HG03060 (cell line): ENCODE measurements at regions not wholly inside any gene's neighbourhood (a gene's known extent, or its start where the extent isn't known, plus 50 kb on each side); places are given as distances from the start of the nearest gene placed in this dataset.
A peak's percentile ranks its signal among the peaks of the same experiment; 100 is the strongest.
"Not testable (repeated sequence)": the region's sequence is repeated elsewhere in the genome, so short reads cannot be mapped to it uniquely, and the experiment has no call there.

Experiments
- ATAC-seq: cut with Tn5 transposase; IDR thresholded peaks from one replicate; pipeline ENCODE4 v1.9.1; 2021; ENCODE audit warnings: low read depth, moderate number of reproducible peaks; ENCODE audit not compliant: unreplicated experiment

DNA sequence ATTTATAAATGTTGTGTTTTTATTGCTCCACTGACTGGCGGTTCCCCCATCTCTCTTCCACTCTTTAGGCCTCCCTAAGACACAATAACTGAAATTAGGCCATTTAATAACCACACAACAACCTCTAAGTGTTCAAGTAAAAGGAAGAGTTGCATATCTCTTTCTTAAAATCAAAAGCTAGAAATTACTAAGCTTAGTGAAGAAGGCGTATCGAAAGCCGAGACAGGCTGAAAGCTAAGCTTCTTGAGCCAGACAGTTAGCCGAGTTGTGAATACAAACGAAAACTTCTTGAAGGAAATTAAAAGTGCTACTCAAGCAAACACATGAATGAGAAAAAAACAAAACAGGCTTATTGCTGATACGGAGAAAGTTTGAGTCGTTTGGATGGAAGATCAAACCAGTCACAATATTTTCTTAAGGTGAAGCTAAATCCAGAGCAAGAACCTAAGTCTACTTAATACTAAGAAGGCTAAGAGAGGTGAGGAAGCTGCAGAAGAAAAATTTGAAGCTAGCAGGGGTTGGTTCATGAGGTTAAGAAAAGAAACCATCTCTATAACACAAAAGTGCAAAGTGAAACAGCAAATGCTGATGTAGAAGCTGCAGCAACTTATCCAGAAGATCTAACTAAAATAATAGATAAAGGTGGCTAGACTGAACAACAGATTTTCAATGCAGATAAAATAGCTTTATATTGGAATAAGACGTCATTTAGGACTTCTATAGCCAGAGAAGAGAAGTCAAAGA is 194.0 kb upstream of the TTC29 start:
- ATAC-seq = no peak

DNA sequence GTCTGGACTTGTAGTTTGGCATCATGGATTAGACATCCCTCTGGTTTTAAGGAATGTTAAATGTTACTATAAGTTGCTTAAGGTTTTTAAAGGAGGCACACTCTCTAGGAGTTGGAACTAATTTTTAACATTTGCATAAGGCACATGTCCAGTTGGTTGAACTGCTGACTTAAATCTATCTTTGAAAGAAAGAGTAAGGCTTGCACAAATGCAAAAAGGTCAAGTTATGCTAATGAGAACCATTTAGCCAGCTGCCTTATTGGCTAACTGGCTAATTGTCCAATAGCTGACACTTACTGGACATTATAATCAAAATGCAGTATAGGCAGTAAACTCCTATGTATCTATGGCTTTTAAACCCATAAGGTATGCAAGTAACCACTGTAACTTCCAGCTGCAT is 206.1 kb upstream of the TTC29 start:
- ATAC-seq = no peak

DNA sequence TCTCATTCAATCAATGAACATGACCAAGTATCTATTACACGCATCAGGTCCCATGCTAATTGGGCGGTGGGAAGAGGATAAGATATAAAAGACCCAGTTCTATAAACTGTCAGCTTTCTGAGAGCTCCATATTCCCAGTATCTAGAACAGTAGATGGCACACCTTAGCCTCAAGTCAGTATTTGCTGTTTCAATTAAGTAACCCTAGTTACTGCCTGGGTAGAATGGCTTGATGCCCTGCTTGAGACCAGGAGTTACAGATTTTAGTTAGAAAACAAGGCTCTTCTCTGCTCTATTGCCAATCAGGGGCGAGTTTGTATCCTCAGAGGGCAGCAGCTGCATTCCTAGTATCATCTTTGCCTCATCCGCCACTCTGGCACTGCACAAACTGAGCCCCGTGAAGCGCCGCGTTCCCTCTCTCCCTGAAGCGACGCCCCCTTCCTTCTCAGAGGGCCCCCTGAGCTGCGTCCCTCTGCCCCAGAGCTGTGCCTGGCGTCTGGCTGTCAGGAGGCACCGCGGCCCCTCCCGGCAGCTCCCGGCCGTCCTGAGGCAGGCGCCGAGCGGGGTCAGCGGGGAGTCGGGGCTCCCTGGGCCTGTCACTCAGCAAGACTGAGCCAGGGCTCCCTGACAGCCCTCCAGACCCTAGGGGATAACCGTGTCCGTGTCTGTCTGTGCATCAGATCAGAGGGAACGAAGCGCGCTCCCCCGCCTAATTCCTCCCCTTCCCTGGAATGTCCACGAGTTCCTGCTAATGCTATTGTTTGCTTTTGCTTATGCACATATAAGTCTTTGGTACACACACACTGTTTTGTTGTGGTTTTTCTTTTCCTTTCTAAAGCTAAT is 212.4 kb upstream of the TTC29 start:
- ATAC-seq = no peak

DNA sequence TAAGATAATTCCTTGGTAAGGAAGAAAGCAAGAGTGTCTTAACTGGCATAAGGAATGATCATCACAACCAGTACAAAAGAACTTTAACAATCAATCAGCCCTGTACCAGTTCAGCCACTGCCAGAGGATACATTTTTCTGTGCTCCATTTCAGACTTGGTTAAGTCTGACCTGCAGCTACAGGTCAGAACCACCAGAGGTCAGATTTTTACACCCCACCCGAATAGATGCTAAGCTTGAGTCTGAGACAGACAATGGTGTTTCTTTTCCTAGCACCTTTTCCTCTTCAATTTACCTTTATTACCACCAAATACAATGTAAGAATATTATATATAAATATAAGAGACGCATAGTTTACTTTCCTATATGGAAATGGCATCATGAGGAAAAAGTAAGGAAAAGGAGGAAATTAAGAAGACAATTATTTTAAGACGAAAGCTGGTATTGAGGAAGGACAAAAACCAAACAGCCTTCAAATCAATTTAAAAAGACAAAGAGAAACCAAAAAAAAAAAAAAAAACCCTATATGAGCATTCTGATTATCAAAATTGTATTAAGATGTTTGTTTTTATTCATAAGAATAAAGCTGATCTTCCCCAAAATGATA is 215.3 kb upstream of the TTC29 start:
- ATAC-seq = peak; percentile 95

DNA sequence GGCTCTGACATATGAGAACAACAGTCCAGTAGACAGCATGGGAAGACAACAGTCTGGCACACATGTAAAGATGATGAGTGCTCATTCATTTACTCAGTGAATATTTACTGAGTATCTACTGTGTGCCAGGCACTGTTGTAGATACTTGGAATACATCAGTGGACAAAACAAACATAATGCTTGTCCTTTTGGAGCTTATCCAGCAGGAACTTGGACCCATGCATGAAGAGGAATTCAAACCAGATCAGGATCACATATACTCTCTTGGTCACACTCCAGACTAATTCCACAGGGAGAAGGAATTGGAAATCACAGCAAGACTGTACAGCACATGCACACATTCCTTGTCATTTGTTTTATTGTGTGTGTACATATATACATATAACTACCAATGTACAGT is 217.6 kb upstream of the TTC29 start:
- ATAC-seq = no peak

DNA sequence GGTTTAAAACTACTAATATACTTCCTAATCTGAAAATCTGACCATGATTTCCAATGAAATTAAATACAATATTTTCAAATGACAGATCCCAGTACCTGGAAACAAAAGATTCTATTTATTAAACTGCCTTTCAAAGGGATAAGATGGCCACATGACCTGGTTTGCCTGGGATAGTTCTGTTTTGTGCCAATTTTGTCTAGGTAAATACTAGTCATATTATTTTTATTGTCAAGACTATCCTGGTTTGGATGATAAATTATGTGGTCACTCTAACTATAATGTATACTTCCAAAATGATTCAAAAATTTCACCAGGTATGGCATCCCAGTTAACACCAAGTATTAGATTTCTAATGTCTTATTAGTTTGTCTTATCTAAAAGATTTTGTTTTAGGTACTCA is 222.5 kb upstream of the TTC29 start:
- ATAC-seq = not testable (repeated sequence)

DNA sequence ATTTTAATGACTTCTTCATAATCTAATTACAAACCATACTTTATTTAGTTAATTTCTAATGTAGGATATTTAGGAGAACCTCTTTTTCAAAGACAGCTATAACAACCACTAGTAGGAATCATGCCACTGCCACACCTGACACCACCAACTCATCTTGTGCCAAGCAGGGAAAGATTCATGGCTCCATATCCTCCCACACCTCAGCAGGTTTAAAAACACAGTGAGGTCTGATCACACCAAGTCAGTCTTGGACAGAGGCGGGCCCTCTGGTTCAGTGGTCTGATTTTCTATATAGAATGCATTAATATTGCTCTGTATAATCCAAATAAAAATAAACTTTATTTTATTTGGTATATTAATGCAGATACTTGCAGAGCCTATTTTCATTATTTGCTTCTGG is 227.7 kb upstream of the TTC29 start:
- no peak for ATAC-seq

DNA sequence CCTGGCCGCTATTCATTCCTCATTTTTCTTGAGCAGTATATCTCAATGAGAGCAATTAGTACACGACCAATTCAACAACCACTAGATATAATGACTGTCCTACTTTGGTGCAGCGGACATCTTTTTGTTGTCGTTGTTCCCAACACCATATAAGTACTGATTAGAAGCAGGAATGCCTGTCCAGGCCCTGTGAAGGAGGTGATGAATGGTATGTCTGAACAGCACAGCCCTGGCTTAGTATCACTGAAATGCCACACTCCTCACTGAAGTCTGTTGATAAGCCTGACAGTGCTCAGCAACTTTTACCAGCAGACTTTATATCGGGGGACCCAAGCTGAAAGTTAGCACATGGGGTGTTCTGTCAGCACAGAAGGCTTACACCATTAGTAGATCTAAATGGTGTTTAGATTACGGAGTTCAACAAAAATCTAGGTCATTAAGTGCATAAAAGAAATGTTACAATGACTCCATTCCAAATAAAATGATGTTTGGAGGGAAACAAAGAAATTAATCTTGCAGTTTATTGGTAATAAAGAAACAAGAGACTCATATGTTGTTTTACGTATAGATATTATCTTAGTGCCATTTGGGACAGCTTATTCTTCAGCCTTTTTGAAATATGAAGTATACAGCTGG is 228.3 kb upstream of the TTC29 start:
- no peak for ATAC-seq

DNA sequence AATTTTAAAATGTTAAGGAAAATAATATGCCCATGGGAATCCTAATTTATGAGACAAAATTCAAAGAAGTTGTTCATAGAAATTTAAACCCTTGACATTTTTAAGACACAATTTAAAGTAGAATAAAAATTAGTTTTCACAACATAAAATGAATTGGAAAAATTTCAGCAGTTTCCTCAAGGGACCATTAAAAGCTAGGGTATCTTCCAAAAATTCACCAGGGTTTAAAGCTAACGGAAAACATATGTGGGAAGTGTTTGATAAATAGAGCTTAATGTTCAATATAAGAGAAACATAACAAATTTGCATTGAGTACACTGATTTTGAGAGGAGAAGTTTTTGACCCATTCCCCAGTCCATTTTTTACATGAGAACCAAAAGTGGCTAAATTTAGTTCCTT is 228.9 kb upstream of the TTC29 start:
- no peak for ATAC-seq

DNA sequence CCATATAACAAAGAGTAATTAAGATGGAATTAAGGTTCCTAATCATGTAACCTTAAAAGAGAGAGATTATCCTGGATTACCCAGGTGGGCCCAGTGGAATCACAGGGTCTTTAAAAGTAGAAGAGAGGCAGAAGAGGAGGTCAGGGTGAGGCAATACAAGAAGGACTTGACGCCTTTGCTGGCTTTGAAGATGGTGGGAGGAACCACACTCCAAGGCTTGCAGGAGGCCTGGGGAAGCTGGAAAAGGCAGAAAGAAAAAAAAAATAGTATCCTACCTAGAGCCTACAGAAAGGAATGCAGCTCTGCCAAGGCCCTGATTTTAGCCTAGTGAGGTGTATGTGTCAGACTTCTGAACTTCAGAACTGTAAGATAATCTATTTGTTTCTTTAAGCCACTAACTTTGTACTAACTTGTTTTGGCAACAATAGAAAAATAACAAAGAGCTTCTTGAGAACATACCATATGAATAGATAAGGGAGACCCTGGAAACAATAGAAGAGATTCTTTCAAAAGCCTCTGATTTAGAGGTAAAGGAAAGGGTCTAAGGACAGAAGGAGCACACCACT is 229.9 kb upstream of the TTC29 start:
- no peak for ATAC-seq

DNA sequence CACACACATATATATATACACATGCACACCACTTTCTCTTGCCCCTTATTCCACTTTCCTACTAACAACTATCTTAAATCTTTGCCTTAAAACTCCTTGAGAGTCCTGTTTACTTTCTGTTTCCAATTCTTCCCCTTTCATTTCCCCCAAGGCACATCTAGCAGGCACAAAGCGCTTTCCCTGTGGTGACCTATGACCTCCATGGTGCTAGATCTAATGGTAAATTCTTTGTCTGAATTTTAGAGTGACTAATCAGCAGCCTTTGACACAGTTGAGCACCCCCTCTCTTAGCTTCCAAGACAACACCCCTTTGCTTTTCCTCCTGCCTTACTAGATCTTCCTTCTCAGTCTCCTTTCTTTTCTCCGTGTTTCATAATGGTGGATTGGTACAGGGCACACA is 236.4 kb upstream of the TTC29 start:
- no peak for ATAC-seq

DNA sequence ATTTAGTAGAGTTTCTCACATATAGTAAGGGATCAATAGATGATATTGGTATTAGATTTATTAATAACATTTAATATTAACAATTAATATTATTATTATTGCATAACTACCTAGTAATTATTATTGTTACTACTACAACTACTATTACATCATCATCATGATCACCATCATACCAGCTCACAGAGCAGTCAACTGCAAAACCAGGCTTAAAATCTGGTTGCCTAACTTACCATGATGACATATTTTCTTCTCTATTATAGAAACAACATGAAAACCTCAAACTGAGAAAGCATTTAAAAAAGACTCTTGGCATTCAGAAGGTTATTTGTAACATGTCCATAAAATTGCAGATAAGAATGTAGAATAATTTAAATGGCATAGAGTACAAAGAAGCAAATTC is 247.0 kb upstream of the TTC29 start:
- ATAC-seq = no peak

DNA sequence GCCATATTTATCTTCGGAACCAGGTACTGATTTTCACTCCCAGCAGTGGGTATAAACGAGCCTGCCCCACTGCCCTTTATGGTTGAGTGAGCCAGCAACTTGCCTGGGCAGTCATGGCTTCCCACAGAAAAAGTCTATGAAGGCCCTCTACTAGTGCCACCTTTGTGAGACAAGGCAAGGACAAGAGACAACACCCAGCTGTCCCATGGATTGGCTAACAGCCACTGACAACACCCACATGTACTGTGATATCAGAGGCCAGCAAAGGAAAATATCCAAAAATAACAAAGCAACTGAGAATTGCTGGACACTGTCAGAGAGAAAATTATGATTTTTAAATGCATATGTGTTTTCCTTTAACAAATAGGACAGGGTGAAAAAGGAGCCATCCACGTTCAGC is 248.4 kb upstream of the TTC29 start:
- no peak for ATAC-seq

DNA sequence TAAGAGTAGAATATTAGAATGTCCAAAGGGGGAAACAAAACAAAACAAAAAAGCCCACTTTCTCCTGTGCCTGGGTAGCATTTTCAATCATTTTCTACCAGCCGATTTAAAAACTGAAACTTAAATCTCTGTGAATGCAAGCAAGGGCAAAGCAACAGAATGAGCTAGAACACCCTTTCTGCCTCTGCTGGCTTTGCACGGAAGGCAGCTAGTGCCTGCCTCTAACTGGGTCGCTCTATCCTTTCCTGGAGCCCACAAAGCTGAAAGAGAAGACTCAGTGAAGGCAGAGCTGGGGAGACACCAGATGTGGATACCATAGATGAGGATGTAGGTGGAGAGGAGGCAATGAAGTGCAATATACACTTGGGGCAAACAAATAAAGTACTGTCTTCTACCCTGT is 248.9 kb upstream of the TTC29 start:
- no peak for ATAC-seq

DNA sequence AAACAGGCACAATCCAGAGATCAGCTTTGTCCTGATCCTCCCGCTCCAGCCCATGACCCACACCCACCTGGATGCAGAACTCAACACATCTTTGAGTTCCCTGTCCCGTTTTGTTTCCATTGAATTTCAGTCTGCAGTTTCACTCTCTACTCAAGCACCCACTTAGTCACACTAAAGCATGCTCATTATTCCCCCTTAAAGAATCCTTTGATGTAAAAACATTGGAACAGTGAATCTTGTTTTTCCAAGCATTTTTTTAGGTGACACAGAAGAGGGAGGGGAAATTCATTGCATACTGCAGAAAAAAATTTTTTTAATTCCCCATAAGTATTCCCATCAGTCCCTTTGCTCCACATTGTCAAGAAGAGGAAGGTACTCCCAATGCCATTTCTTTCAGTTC is 249.7 kb upstream of the TTC29 start:
- ATAC-seq = no peak

DNA sequence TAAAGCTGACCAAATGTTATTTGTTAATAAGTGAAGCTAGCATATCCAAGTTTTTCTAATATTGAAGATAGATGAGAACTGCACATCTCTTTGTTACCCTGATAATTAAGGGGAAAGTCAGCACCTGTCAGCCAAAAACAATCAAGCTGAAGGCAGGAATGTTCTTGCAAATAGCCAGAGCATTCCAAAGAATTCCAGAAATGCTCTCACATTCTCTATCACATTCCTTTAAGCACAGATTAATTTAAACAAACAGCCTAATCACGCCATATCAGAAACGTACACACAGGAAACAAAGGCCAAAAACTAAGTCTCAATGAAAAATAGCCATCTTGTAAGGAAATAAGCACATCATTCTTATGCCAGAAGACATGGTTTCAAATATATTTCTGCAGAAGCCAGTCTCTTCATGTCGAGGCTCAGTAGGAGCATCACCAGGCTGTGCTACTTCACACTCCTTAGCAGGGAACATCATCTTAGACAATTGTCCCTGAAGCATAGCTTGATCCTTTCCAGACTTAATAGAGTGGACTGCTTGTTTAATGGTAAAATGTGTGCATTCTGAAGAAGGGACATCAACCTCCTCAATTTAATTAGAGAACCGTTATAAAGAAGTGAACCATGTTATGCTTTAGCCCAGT is 252.9 kb upstream of the TTC29 start:
- ATAC-seq = no peak

DNA sequence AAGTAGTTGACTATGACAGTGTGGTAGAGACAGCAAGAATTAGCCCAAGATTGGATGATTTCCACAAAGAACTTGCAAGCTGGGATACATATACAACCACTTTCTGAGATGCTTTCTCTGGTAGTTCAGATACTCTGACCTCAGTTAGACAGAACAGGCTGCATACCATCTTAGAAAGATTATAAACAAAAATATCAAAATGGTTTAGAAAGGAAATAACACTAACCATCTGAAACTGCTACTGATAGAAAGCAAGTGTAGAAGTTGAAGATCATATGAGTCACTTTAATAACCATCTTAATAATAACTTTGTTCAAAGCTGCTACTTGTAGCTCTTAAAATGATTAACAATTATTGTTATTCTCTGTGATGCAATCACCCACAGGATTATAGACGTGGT is 255.4 kb upstream of the TTC29 start:
- no peak for ATAC-seq

DNA sequence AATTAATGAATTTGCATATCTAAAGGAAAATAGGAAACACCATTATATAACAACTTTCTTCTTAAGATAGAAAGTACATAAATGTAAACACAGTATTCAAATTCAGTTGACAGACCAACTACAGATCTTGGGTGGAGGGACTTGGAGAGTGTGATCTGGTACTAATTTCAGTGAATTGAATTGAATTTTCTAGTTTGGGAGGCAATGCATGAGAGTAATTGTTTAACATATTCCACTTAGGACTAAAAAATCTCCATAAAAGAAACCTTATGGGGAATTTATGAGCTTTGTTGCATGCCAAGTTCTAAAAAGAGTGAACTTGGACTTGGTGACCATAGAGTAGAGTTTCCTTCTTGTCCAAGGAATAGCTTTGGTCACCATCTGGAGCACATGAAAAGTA is 261.1 kb upstream of the TTC29 start:
- ATAC-seq = no peak

DNA sequence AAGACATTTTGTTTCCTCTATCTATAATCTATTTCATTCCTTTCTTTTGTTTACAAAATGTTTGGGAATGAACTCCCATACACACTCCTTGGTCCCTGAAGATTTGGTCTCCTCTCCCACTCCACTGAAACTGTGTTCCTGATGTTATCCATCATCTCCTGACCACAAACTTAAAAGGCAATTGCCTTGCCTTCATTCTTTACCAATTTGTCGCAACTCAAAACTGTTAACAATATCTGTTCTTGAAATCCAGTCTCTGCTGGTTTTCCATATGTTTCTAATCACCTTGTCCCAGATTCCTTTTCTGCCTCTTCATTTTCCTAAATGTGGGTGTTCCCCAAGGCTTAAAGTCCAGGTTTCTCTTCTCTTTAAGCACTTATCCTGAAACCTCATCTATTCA is 262.2 kb upstream of the TTC29 start:
- ATAC-seq = no peak

DNA sequence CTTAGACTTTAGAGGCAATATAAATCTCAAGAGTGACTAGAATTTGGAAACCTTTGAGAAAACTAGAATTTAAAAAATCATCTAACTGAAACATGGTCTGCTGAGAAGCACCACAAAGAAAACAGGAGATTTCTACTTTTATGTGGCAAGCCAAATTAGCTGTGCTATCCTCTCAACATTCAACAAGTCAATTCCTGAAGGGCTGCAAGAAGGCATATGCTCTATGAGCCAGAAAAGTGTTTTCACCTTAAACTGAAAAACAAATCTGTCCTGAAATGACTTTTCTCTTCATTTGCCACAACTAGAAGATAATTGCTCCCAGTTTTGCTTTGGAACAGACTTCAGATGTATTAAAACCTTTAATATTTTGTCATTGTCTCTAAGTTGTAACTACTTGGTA is 263.2 kb upstream of the EDNRA start:
- ATAC-seq = no peak
